ENCODE measurements at regions not wholly inside any gene's neighbourhood (a gene's known extent, or its start where the extent isn't known, plus 50 kb on each side); places are given as distances from the start of the nearest gene placed in this dataset.
A peak's percentile ranks its signal among the peaks of the same experiment; 100 is the strongest.

GRCh38 chr21:15526798-15527197 lies 203.0 kb upstream of the USP25 start:
- no peak for DNase-seq (ENCODE audit: low read depth, low spot score)

GRCh38 chr21:15528346-15528745 lies 201.4 kb upstream of the USP25 start:
- DNase-seq (ENCODE audit: low read depth, low spot score): no peak

GRCh38 chr21:15531986-15532385 lies 197.8 kb upstream of the USP25 start:
- DNase-seq (ENCODE audit: low read depth, low spot score): no peak

- DNase-seq (ENCODE audit: low read depth, low spot score): no peak
Measured at GRCh38 chr21:15533618-15534017, 196.2 kb upstream of the USP25 start.

- DNase-seq (ENCODE audit: low read depth, low spot score): no peak
Measured at GRCh38 chr21:15534450-15534886, 195.3 kb upstream of the USP25 start.

GRCh38 chr21:15539376-15539775 lies 190.4 kb upstream of the USP25 start:
- no peak for DNase-seq (ENCODE audit: low read depth, low spot score)

GRCh38 chr21:15543473-15543872 lies 186.3 kb upstream of the USP25 start:
- no peak for DNase-seq (ENCODE audit: low read depth, low spot score)

GRCh38 chr21:15549671-15550070 lies 180.1 kb upstream of the USP25 start:
- peak; percentile 33 for DNase-seq (ENCODE audit: low read depth, low spot score)

GRCh38 chr21:15552914-15553494 lies 176.8 kb upstream of the USP25 start:
- no peak for DNase-seq (ENCODE audit: low read depth, low spot score)

GRCh38 chr21:15557925-15558324 lies 171.9 kb upstream of the USP25 start:
- no peak for DNase-seq (ENCODE audit: low read depth, low spot score)

GRCh38 chr21:15558884-15559283 lies 170.9 kb upstream of the USP25 start:
- no peak for DNase-seq (ENCODE audit: low read depth, low spot score)

GRCh38 chr21:15559660-15560059 lies 170.1 kb upstream of the USP25 start:
- DNase-seq (ENCODE audit: low read depth, low spot score): no peak

GRCh38 chr21:15560383-15561056 lies 169.3 kb upstream of the USP25 start:
- no peak for DNase-seq (ENCODE audit: low read depth, low spot score)

- DNase-seq (ENCODE audit: low read depth, low spot score): no peak
Measured at GRCh38 chr21:15562748-15563147, 167.0 kb upstream of the USP25 start.

- DNase-seq (ENCODE audit: low read depth, low spot score): no peak
Measured at GRCh38 chr21:15564907-15565306, 164.9 kb upstream of the USP25 start.

GRCh38 chr21:15566703-15567102 lies 163.1 kb upstream of the USP25 start:
- no peak for DNase-seq (ENCODE audit: low read depth, low spot score)

- no peak for DNase-seq (ENCODE audit: low read depth, low spot score)
Measured at GRCh38 chr21:15567191-15567590, 162.6 kb upstream of the USP25 start.

- no peak for DNase-seq (ENCODE audit: low read depth, low spot score)
Measured at GRCh38 chr21:15568516-15568915, 161.3 kb upstream of the USP25 start.

GRCh38 chr21:15586752-15587427 lies 142.9 kb upstream of the USP25 start:
- DNase-seq (ENCODE audit: low read depth, low spot score): no peak

GRCh38 chr21:15592271-15592860 lies 137.4 kb upstream of the USP25 start:
- DNase-seq (ENCODE audit: low read depth, low spot score): no peak

GRCh38 chr21:15592957-15593356 lies 136.8 kb upstream of the USP25 start:
- DNase-seq (ENCODE audit: low read depth, low spot score): no peak

GRCh38 chr21:15601390-15601789 lies 128.4 kb upstream of the USP25 start:
- no peak for DNase-seq (ENCODE audit: low read depth, low spot score)

GRCh38 chr21:15604413-15604812 lies 125.4 kb upstream of the USP25 start:
- no peak for DNase-seq (ENCODE audit: low read depth, low spot score)

Measured in iPS DF 19.7 (cell line).